ENCODE measurements at regions not wholly inside any gene's neighbourhood (a gene's known extent, or its start where the extent isn't known, plus 50 kb on each side); places are given as distances from the start of the nearest gene placed in this dataset.

DNA sequence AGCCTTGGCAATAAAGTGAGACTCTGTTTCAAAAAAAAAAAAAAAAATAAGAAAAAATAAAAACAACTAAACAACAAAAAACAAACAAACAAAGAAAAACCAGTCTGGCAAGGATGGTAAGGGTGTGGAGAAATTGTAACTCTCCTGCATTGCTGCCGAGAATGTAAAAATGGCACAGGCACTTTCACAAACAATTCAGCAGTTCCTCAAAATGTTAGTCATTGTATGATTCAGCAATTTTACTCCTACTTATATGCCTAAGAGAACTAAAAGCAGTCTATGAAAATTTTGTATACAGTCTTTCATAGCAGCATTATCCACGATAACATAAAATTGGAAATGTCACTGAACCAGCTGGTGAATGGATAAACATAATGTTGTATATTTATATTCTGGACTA is 280.4 kb downstream of the CDH9 start:
- no peaks in the 10 kb centered on the region for H3K36me3 ChIP-seq (ENCODE audit: control insufficient read depth, insufficient read depth, low read length)
- no peak for DNase-seq
- H3K4me3 ChIP-seq (ENCODE audit: low read length), result no peak overlapping the region
- no peak overlapping the region for H3K27ac ChIP-seq (ENCODE audit: low read length)
- H3K9me3 ChIP-seq (ENCODE audit: control insufficient read depth, low read depth, low read length), result no peaks in the 10 kb centered on the region
- no CpG with 5 or more reads among the region's 2 CpGs for WGBS (ENCODE audit: insufficient coverage, low lambda C conversion rate)
- H3K27me3 ChIP-seq (ENCODE audit: control insufficient read depth, insufficient read depth, low read length), result no peaks in the 10 kb centered on the region
- H3K4me1 ChIP-seq (ENCODE audit: control insufficient read depth, insufficient read depth, low read length), result no peaks in the 10 kb centered on the region

DNA sequence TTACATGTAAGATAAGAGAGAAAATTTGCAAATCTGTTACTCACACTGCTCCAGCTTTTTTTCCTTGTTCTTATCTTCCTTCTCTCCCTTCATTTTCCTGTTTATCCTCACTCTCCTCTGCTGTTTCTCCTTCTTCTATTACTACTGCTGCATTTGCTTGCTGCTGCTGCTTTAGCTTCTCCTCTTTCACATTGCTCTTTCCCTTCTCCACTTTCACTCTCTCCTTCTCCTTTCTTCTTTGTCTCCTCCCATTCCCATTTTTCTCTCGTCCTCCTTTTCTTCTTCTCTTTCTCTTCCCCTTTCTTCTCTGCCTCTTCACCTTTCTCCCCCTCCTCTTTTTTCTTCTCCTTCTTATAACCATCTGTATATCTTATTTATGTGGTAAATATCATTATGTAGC is 288.6 kb downstream of the CDH9 start:
- Histone ChIP-seq H3K36me3 (ENCODE audit: control insufficient read depth, insufficient read depth, low read length) (no peaks in the 10 kb centered on the region), H3K9me3 (ENCODE audit: control insufficient read depth, low read depth, low read length) (no peaks in the 10 kb centered on the region), H3K4me3 (ENCODE audit: low read length) (no peak overlapping the region), H3K4me1 (ENCODE audit: control insufficient read depth, insufficient read depth, low read length) (no peaks in the 10 kb centered on the region), H3K27ac (ENCODE audit: low read length) (no peak overlapping the region), H3K27me3 (ENCODE audit: control insufficient read depth, insufficient read depth, low read length) (no peaks in the 10 kb centered on the region)
- no peak for DNase-seq
- 33% methylated on average over 1 of the region's 1 CpG for WGBS (ENCODE audit: insufficient coverage, low lambda C conversion rate)

DNA sequence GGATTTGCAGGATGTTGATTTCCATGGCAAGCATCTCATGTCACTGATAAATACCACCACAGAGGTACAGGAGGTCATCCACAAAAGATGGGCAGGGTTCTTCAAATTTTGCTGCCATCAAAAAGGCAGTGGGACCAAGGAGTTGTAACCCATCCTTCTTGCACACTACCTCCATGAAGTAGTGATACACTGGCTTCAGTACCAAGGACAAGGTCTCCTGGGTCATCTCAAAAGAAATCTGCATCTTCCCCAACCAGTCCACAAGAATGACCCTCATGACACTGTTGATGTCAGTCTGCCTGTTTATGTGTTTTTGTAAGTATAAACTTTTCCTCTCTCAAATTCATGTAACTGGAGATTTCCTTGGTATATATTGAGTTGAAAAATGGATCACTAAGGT is 298.2 kb downstream of the CDH9 start:
- DNase-seq, result no peak
- Histone ChIP-seq H3K9me3 (ENCODE audit: control insufficient read depth, low read depth, low read length) (no peaks in the 10 kb centered on the region), H3K27me3 (ENCODE audit: control insufficient read depth, insufficient read depth, low read length) (no peaks in the 10 kb centered on the region), H3K27ac (ENCODE audit: low read length) (no peak overlapping the region), H3K4me3 (ENCODE audit: low read length) (no peak overlapping the region), H3K4me1 (ENCODE audit: control insufficient read depth, insufficient read depth, low read length) (no peaks in the 10 kb centered on the region), H3K36me3 (ENCODE audit: control insufficient read depth, insufficient read depth, low read length) (no peaks in the 10 kb centered on the region)

DNA sequence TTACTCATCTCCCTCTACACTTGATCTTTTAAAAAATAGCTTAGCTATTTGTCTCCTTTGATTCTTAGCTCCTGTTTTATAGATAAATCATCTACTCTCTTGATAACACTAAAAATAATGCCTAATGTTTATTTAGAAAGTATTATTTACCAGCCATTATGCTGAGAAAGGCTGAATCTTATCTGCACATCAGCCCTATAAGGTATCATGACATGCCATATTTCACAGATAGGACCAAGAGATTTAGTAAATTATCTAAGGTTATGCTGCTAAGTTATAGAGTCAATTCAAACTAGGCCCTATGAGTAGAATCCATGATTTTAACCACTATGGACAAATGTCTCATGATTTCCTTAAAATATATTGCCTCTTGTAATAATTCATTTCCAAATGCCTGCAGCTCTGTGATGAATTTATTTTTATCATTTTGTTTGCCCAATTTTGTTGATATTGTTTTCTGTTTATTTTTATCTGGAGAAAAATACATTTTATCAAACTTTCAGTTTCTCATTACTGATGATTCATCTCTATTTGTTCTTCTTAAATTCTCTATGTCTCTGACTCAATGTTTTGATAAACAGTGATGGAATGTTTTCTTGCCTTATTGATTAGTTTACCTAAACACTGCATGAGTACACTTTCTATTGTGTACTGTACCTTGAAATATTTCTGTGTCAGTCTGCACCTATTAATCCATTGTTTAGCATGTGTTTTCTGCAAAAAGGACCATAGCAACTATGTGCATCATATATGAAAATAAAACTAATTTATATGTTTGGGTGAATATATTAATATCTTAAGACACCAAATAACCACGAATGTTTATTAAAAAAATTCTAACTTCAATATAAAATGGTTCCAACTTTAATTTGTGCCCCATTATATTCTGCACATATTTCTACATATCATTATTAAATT is 300.8 kb downstream of the CDH9 start:
- Histone ChIP-seq H3K27me3 (ENCODE audit: control insufficient read depth, insufficient read depth, low read length) (no peaks in the 10 kb centered on the region), H3K4me1 (ENCODE audit: control insufficient read depth, insufficient read depth, low read length) (no peaks in the 10 kb centered on the region), H3K27ac (ENCODE audit: low read length) (no peak overlapping the region), H3K4me3 (ENCODE audit: low read length) (no peak overlapping the region), H3K36me3 (ENCODE audit: control insufficient read depth, insufficient read depth, low read length) (no peaks in the 10 kb centered on the region), H3K9me3 (ENCODE audit: control insufficient read depth, low read depth, low read length) (no peaks in the 10 kb centered on the region)
- WGBS (ENCODE audit: insufficient coverage, low lambda C conversion rate), result 80% methylated on average over 1 of the region's 1 CpG
- DNase-seq, result no peak

DNA sequence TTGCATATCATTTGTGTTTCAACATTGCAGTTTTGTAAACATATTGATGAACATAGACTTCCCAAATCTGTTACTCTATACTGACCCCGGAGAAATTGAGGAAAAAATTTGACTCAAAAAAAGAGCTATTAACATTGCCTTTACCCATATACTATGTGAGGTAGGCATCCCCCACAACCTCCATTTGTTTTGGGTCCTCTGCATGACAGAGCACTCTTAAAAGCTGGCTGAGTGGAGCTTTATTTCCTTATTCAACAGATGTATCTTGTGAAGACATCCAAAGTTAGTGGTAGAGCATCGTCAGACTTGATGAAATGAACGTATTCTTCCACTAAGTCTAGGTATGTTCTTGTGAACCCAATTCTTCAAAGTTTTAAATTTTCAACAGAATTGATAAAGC is 310.5 kb downstream of the CDH9 start:
- DNase-seq, result no peak
- WGBS (ENCODE audit: insufficient coverage, low lambda C conversion rate), result no CpG with 5 or more reads among the region's 3 CpGs

DNA sequence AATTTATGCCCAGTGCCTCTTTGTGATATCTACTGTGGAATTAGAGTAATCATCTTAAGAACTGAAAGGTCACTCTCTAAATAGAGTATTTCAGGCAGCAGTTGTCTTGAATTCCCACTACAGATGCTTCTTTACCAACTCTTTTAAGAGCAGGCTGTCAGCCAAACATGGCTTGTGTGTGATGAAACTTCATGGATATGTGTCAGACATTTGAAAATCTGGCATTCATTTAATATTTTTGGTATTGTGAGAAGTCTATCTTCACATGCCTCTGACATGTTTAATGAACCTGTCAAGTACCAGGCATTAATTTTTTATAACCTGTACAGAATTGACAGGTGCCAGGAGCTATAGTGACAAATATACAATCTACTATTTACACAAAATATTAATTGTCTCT is 318.6 kb downstream of the CDH9 start:
- H3K9me3 ChIP-seq (ENCODE audit: control insufficient read depth, low read depth, low read length), result no peaks in the 10 kb centered on the region
- H3K27ac ChIP-seq (ENCODE audit: low read length), result no peak overlapping the region
- DNase-seq, result no peak
- H3K4me3 ChIP-seq (ENCODE audit: low read length), result no peak overlapping the region
- no peaks in the 10 kb centered on the region for H3K27me3 ChIP-seq (ENCODE audit: control insufficient read depth, insufficient read depth, low read length)
- H3K4me1 ChIP-seq (ENCODE audit: control insufficient read depth, insufficient read depth, low read length), result no peaks in the 10 kb centered on the region
- H3K36me3 ChIP-seq (ENCODE audit: control insufficient read depth, insufficient read depth, low read length), result no peaks in the 10 kb centered on the region

More for the DNA sequence above, 310.5 kb downstream of the CDH9 start:
- H3K9me3 ChIP-seq (ENCODE audit: control insufficient read depth, low read depth, low read length), result no peaks in the 10 kb centered on the region
- H3K27ac ChIP-seq (ENCODE audit: low read length), result no peak overlapping the region
- no peak overlapping the region for H3K4me3 ChIP-seq (ENCODE audit: low read length)
- no peaks in the 10 kb centered on the region for H3K4me1 ChIP-seq (ENCODE audit: control insufficient read depth, insufficient read depth, low read length)
- H3K36me3 ChIP-seq (ENCODE audit: control insufficient read depth, insufficient read depth, low read length), result no peaks in the 10 kb centered on the region
- H3K27me3 ChIP-seq (ENCODE audit: control insufficient read depth, insufficient read depth, low read length), result no peaks in the 10 kb centered on the region

DNA sequence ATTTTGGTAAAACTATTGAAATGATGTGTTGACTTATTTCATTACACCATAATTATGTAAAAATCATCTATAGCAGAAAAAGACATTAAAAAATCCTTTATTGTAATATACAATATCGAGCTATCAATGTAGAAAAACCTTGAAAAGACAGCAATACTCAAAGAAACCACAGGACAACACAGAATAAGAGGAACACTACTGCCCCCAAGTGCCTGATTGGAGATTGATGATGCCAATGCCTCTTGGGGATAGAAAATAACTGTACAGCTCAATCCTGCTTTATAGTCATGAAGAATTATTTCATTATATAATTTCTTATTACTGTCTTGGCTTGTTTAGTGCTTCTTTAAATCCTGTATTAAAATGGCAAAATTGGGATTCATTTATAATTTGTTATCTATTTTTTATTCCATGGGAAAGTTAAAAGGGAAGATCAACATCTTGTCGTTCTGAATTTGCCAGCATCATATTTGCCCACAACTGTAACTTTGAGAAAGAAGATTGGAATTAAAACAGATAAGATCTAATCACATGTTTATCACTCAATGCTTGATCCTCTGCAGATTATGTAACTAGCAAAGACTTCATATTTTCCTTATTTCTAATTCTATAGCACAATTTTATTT is 337.5 kb downstream of the CDH9 start:
- no peaks in the 10 kb centered on the region for H3K27me3 ChIP-seq (ENCODE audit: control insufficient read depth, insufficient read depth, low read length)
- H3K4me3 ChIP-seq (ENCODE audit: low read length), result no peak overlapping the region
- H3K4me1 ChIP-seq (ENCODE audit: control insufficient read depth, insufficient read depth, low read length), result no peaks in the 10 kb centered on the region
- DNase-seq, result peak; percentile 8 to 16
- H3K36me3 ChIP-seq (ENCODE audit: control insufficient read depth, insufficient read depth, low read length), result no peaks in the 10 kb centered on the region
- H3K27ac ChIP-seq (ENCODE audit: low read length), result no peak overlapping the region
- no peaks in the 10 kb centered on the region for H3K9me3 ChIP-seq (ENCODE audit: control insufficient read depth, low read depth, low read length)
- 100% methylated on average over 1 of the region's 2 CpGs for WGBS (ENCODE audit: insufficient coverage, low lambda C conversion rate)

DNA sequence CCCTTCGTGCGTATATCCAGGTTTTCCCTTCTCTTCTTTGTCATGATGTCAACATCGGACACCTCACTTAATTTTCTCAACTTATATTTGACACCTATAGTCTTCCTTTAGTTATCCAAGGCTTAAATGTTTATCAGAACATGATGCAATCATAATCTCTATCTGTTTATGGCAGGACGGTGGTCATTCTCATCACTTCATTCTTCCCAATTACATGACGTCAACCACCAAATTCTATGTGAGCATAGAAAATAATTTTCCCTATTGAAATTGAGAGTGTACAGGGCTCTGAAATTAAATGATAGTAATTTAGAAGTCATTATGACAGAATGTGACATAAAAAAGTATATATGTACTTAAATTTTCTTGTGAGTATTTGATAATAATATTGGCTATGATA is 345.4 kb downstream of the CDH9 start:
- no peaks in the 10 kb centered on the region for H3K9me3 ChIP-seq (ENCODE audit: control insufficient read depth, low read depth, low read length)
- DNase-seq, result no peak
- no peaks in the 10 kb centered on the region for H3K36me3 ChIP-seq (ENCODE audit: control insufficient read depth, insufficient read depth, low read length)
- H3K27ac ChIP-seq (ENCODE audit: low read length), result no peak overlapping the region
- WGBS (ENCODE audit: insufficient coverage, low lambda C conversion rate), result 92% methylated on average over 2 of the region's 5 CpGs
- no peaks in the 10 kb centered on the region for H3K4me1 ChIP-seq (ENCODE audit: control insufficient read depth, insufficient read depth, low read length)
- no peaks in the 10 kb centered on the region for H3K27me3 ChIP-seq (ENCODE audit: control insufficient read depth, insufficient read depth, low read length)
- H3K4me3 ChIP-seq (ENCODE audit: low read length), result no peak overlapping the region

DNA sequence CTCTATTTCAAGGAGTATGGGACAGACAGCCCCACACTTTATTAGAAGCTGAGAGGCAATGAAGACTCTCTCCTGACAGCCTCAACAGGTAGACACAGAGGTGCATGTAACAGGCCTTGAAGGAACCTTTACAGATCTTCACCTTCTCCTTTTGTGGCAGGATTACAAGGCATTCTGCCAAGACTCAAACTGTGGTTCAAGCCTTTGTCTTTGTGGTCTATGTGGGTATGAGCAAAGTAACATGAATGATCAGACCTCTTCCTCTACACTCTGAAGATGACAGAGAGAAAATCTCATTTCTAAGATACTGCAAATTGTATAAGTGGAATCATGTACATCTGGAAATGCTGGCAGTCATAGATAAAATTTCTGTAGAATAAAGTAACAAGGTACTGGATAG is 346.9 kb downstream of the CDH9 start:
- Histone ChIP-seq H3K27ac (ENCODE audit: low read length) (no peak overlapping the region), H3K4me3 (ENCODE audit: low read length) (no peak overlapping the region), H3K27me3 (ENCODE audit: control insufficient read depth, insufficient read depth, low read length) (no peaks in the 10 kb centered on the region), H3K4me1 (ENCODE audit: control insufficient read depth, insufficient read depth, low read length) (no peaks in the 10 kb centered on the region), H3K9me3 (ENCODE audit: control insufficient read depth, low read depth, low read length) (no peaks in the 10 kb centered on the region), H3K36me3 (ENCODE audit: control insufficient read depth, insufficient read depth, low read length) (no peaks in the 10 kb centered on the region)
- no peak for DNase-seq

DNA sequence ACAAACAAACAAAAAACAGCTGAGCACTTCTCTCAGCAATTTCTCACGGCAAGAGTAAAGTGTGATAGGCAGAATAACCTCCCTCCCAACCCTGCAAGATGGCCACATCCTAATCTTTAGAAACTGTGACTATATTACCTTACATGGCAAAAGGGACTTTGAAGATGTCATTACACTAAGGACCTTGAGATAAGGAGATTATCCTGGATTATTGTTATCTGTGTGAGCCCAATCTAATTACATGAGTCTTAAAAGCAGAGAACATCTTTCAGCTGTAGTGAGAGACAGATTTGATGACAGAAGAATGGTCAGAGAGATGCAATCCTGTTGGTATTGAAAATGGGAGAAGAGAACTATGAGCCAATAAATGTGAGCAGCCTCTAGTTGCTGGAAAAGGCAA is 347.9 kb downstream of the CDH9 start:
- Histone ChIP-seq H3K27me3 (ENCODE audit: control insufficient read depth, insufficient read depth, low read length) (no peaks in the 10 kb centered on the region), H3K9me3 (ENCODE audit: control insufficient read depth, low read depth, low read length) (no peaks in the 10 kb centered on the region), H3K4me3 (ENCODE audit: low read length) (no peak overlapping the region), H3K36me3 (ENCODE audit: control insufficient read depth, insufficient read depth, low read length) (no peaks in the 10 kb centered on the region), H3K4me1 (ENCODE audit: control insufficient read depth, insufficient read depth, low read length) (no peaks in the 10 kb centered on the region), H3K27ac (ENCODE audit: low read length) (no peak overlapping the region)
- no peak for DNase-seq
- no CpG with 5 or more reads among the region's 1 CpG for WGBS (ENCODE audit: insufficient coverage, low lambda C conversion rate)

DNA sequence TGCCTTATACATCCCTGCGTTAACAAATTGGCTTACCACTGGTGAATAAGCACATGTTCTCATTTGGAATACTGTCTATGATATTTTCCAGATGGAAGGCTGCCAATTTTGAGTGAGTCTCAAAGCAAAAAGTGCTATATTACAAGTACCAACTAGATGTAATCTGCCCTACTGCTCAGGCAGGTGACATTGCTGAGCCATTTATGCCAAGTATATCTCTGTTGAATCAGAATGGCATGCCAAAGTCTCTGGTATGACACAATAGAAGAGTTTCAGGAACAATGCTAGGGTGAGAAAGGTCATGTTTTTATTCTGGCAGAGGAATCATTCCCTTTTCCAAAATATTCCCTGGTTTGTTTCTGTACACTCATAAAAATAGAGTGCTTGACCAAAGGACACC is 356.5 kb downstream of the CDH9 start:
- Histone ChIP-seq H3K27me3 (ENCODE audit: control insufficient read depth, insufficient read depth, low read length) (no peaks in the 10 kb centered on the region), H3K9me3 (ENCODE audit: control insufficient read depth, low read depth, low read length) (no peaks in the 10 kb centered on the region), H3K4me3 (ENCODE audit: low read length) (no peak overlapping the region), H3K4me1 (ENCODE audit: control insufficient read depth, insufficient read depth, low read length) (peaks cover 5% of the 10 kb centered on the region), H3K27ac (ENCODE audit: low read length) (no peak overlapping the region), H3K36me3 (ENCODE audit: control insufficient read depth, insufficient read depth, low read length) (no peaks in the 10 kb centered on the region)
- WGBS (ENCODE audit: insufficient coverage, low lambda C conversion rate), result no CpG with 5 or more reads among the region's 1 CpG
- DNase-seq, result no peak

All from large intestine (tissue), 3 donors.